ENCODE measurements at regions not wholly inside any gene's neighbourhood (a gene's known extent, or its start where the extent isn't known, plus 50 kb on each side); places are given as distances from the start of the nearest gene placed in this dataset.

- Histone ChIP-seq H3K79me2 (ENCODE audit: control insufficient read depth, insufficient read depth, low read length) (no peaks in the 10 kb centered on the region), H4K20me1 (ENCODE audit: control insufficient read depth, extremely low read depth, insufficient read depth, low read length) (no peaks in the 10 kb centered on the region), H3K27me3 (ENCODE audit: control insufficient read depth, insufficient read depth, low read length) (no peaks in the 10 kb centered on the region), H3K9ac (ENCODE audit: insufficient read depth, low read length) (no peak overlapping the region), H3K36me3 (ENCODE audit: control insufficient read depth, insufficient read depth, low read length) (no peaks in the 10 kb centered on the region), H2AFZ (ENCODE audit: low read length) (no peak overlapping the region), H3K9me3 (ENCODE audit: control insufficient read depth, insufficient read depth, low read depth, low read length) (no peaks in the 10 kb centered on the region), H3K4me1 (ENCODE audit: control insufficient read depth, extremely low read depth, insufficient read depth, low read length) (no peaks in the 10 kb centered on the region), H3K27ac (ENCODE audit: insufficient read depth, low read length) (no peak overlapping the region), H3K4me2 (ENCODE audit: extremely low read depth, insufficient read depth, low read length) (no peak overlapping the region), H3K4me3 (replicated peaks in 1 of 4; ENCODE audit: control extremely low read depth in 1 of 4, insufficient read depth in 1 of 4, low read depth in 3 of 4, low read length in 4 of 4) (no peak overlapping the region)
- no peak for DNase-seq (ENCODE audit: low read depth in 2 of 2)
- no peak for TF ChIP-seq CTCF (conservative IDR thresholded peaks at IDR 0.05 in 1 of 2, IDR thresholded peaks at IDR 0.05 in 1 of 2; ENCODE audit: low read depth in 1 of 2, low read length in 2 of 2)
- TF ChIP-seq EZH2 (IDR thresholded peaks at IDR 0.05; ENCODE audit: low read length, missing control alignments): no peak
These were observed 685.5 kb downstream of the CPS1 start for GRCh38 chr2:211241891-211242290.

GRCh38 chr2:211247751-211248150 is 691.4 kb downstream of the CPS1 start:
- Histone ChIP-seq H3K4me3 (replicated peaks in 1 of 4; ENCODE audit: control extremely low read depth in 1 of 4, insufficient read depth in 1 of 4, low read depth in 3 of 4, low read length in 4 of 4) (no peak overlapping the region), H3K79me2 (ENCODE audit: control insufficient read depth, insufficient read depth, low read length) (no peaks in the 10 kb centered on the region), H3K36me3 (ENCODE audit: control insufficient read depth, insufficient read depth, low read length) (no peaks in the 10 kb centered on the region), H2AFZ (ENCODE audit: low read length) (no peak overlapping the region), H3K9me3 (ENCODE audit: control insufficient read depth, insufficient read depth, low read depth, low read length) (no peaks in the 10 kb centered on the region), H3K4me2 (ENCODE audit: extremely low read depth, insufficient read depth, low read length) (no peak overlapping the region), H3K4me1 (ENCODE audit: control insufficient read depth, extremely low read depth, insufficient read depth, low read length) (no peaks in the 10 kb centered on the region), H3K27ac (ENCODE audit: insufficient read depth, low read length) (no peak overlapping the region), H3K27me3 (ENCODE audit: control insufficient read depth, insufficient read depth, low read length) (no peaks in the 10 kb centered on the region), H3K9ac (ENCODE audit: insufficient read depth, low read length) (no peak overlapping the region), H4K20me1 (ENCODE audit: control insufficient read depth, extremely low read depth, insufficient read depth, low read length) (no peaks in the 10 kb centered on the region)
- DNase-seq (ENCODE audit: low read depth in 2 of 2): no peak
- no peak for TF ChIP-seq CTCF (conservative IDR thresholded peaks at IDR 0.05 in 1 of 2, IDR thresholded peaks at IDR 0.05 in 1 of 2; ENCODE audit: low read depth in 1 of 2, low read length in 2 of 2)
- no peak for TF ChIP-seq EZH2 (IDR thresholded peaks at IDR 0.05; ENCODE audit: low read length, missing control alignments)

- no peak for TF ChIP-seq CTCF (conservative IDR thresholded peaks at IDR 0.05 in 1 of 2, IDR thresholded peaks at IDR 0.05 in 1 of 2; ENCODE audit: low read depth in 1 of 2, low read length in 2 of 2)
- Histone ChIP-seq H3K4me3 (replicated peaks in 1 of 4; ENCODE audit: control extremely low read depth in 1 of 4, insufficient read depth in 1 of 4, low read depth in 3 of 4, low read length in 4 of 4) (no peak overlapping the region), H3K79me2 (ENCODE audit: control insufficient read depth, insufficient read depth, low read length) (no peaks in the 10 kb centered on the region), H3K27ac (ENCODE audit: insufficient read depth, low read length) (no peak overlapping the region), H3K9me3 (ENCODE audit: control insufficient read depth, insufficient read depth, low read depth, low read length) (no peaks in the 10 kb centered on the region), H3K4me1 (ENCODE audit: control insufficient read depth, extremely low read depth, insufficient read depth, low read length) (no peaks in the 10 kb centered on the region), H3K36me3 (ENCODE audit: control insufficient read depth, insufficient read depth, low read length) (no peaks in the 10 kb centered on the region), H4K20me1 (ENCODE audit: control insufficient read depth, extremely low read depth, insufficient read depth, low read length) (no peaks in the 10 kb centered on the region), H3K9ac (ENCODE audit: insufficient read depth, low read length) (no peak overlapping the region), H3K4me2 (ENCODE audit: extremely low read depth, insufficient read depth, low read length) (no peak overlapping the region), H3K27me3 (ENCODE audit: control insufficient read depth, insufficient read depth, low read length) (no peaks in the 10 kb centered on the region), H2AFZ (ENCODE audit: low read length) (no peak overlapping the region)
- DNase-seq (ENCODE audit: low read depth in 2 of 2): no peak
These were observed 692.4 kb downstream of the CPS1 start for GRCh38 chr2:211248841-211249240.
